ENCODE measurements at regions not wholly inside any gene's neighbourhood (a gene's known extent, or its start where the extent isn't known, plus 50 kb on each side); places are given as distances from the start of the nearest gene placed in this dataset.

- TF ChIP-seq CHD7 (IDR thresholded peaks at IDR 0.05; ENCODE audit: insufficient replicate concordance, low read length) (no peak), CHD1 (IDR thresholded peaks at IDR 0.05; ENCODE audit: low read depth, low read length) (no peak), SAP30 (IDR thresholded peaks at IDR 0.05; ENCODE audit: insufficient read depth, insufficient replicate concordance, low read length) (no peak), PHF8 (conservative IDR thresholded peaks at IDR 0.05; ENCODE audit: low read depth, low read length) (no peak), CHD2 (IDR thresholded peaks at IDR 0.05; ENCODE audit: low read length) (no peak), TCF12 (IDR thresholded peaks at IDR 0.05; ENCODE audit: low read depth, low read length) (no peak), SIRT6 (IDR thresholded peaks at IDR 0.05; ENCODE audit: low read length) (no peak), MAX (IDR thresholded peaks at IDR 0.05) (no peak)
- TF ChIP-seq, protein P1, sequence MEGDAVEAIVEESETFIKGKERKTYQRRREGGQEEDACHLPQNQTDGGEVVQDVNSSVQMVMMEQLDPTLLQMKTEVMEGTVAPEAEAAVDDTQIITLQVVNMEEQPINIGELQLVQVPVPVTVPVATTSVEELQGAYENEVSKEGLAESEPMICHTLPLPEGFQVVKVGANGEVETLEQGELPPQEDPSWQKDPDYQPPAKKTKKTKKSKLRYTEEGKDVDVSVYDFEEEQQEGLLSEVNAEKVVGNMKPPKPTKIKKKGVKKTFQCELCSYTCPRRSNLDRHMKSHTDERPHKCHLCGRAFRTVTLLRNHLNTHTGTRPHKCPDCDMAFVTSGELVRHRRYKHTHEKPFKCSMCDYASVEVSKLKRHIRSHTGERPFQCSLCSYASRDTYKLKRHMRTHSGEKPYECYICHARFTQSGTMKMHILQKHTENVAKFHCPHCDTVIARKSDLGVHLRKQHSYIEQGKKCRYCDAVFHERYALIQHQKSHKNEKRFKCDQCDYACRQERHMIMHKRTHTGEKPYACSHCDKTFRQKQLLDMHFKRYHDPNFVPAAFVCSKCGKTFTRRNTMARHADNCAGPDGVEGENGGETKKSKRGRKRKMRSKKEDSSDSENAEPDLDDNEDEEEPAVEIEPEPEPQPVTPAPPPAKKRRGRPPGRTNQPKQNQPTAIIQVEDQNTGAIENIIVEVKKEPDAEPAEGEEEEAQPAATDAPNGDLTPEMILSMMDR (IDR thresholded peaks at IDR 0.05; ENCODE audit: control extremely low read depth in 1 of 3, insufficient read depth in 1 of 3, low read depth in 1 of 3, low read length in 3 of 3) = no peak
Observed at GRCh38 chr2:9093324-9093723, 89.8 kb upstream of the MBOAT2 start (continued).

All from H1 (cell line).